WTC11 (cell line): ENCODE measurements at regions not wholly inside any gene's neighbourhood (a gene's known extent, or its start where the extent isn't known, plus 50 kb on each side); places are given as distances from the start of the nearest gene placed in this dataset.

Experiments used
- ATAC-seq: fragments of 200-7000 bp; cut with Tn5 transposase; 2 replicates; pipeline ENCODE4 v1.10.0; 2021; ENCODE audit warnings: mild to moderate bottlenecking, moderate library complexity
- CTCF ChIA-PET: fragments of 300-600 bp; sonication (Branson Sonifier 250); formaldehyde crosslinking; loops from one replicate; lab custom pipeline; 2021; ENCODE audit warnings: antibody characterized with exemption; lab: Charles Lee
- POLR2A ChIA-PET: fragments of 350-600 bp; sonication (Branson Sonifier 250); formaldehyde crosslinking; loops from one replicate; lab custom pipeline; 2021; ENCODE audit warnings: antibody characterized with exemption; lab: Charles Lee
- DNase-seq: peaks from one replicate; pipeline ENCODE4 v3.0.0; 2021; ENCODE audit warnings: low spot score
- H3K27ac Mint-ChIP-seq: 2 replicates; pipeline ENCODE4 v1.8.0; 2021; ENCODE audit warnings: mixed read lengths
- H3K27me3 Mint-ChIP-seq: 2 replicates; pipeline ENCODE4 v1.8.0; 2021; ENCODE audit warnings: low read depth, mild to moderate bottlenecking, moderate library complexity, mixed read lengths
- H3K36me3 Mint-ChIP-seq: 2 replicates; pipeline ENCODE4 v1.8.0; 2021; ENCODE audit warnings: mixed read lengths
- H3K4me1 Mint-ChIP-seq: 2 replicates; pipeline ENCODE4 v1.8.0; 2022; ENCODE audit warnings: mixed read lengths
- H3K4me3 Mint-ChIP-seq: 2 replicates; pipeline ENCODE4 v1.8.0; 2021; ENCODE audit warnings: mild to moderate bottlenecking, moderate library complexity, mixed read lengths
- H3K9me3 Mint-ChIP-seq: 2 replicates; pipeline ENCODE4 v1.8.0; 2021; ENCODE audit warnings: mixed read lengths
- CBFB ChIP-seq: sonication (generic); formaldehyde crosslinking; IDR thresholded peaks from 2 replicates; pipeline ENCODE4 v1.8.1; 2022; ENCODE audit warnings: mild to moderate bottlenecking, low read depth, missing genetic modification reagents
- CREB1 ChIP-seq: sonication (generic); formaldehyde crosslinking; IDR thresholded peaks from 2 replicates; pipeline ENCODE4 v1.8.0; 2023; ENCODE audit warnings: mild to moderate bottlenecking, missing genetic modification reagents
- ELF4 ChIP-seq: sonication (generic); formaldehyde crosslinking; IDR thresholded peaks from 2 replicates; pipeline ENCODE4 v1.8.1; 2022; ENCODE audit warnings: low read depth, mild to moderate bottlenecking, moderate library complexity, missing genetic modification reagents
- EMX1 ChIP-seq: fragments of 250-450 bp; sonication (Bioruptor Pico); IDR thresholded peaks from 2 replicates; pipeline ENCODE4 v1.8.0; 2021; ENCODE audit warnings: mild to moderate bottlenecking
- FOXP1 ChIP-seq: sonication (generic); formaldehyde crosslinking; IDR thresholded peaks from 2 replicates; pipeline ENCODE4 v1.8.0; 2022; ENCODE audit warnings: missing genetic modification reagents, mild to moderate bottlenecking, moderate library complexity, borderline replicate concordance
- GABPB1 ChIP-seq: sonication (generic); formaldehyde crosslinking; IDR thresholded peaks from 2 replicates; pipeline ENCODE4 v1.8.1; 2023; ENCODE audit warnings: mild to moderate bottlenecking, missing genetic modification reagents
- NFE2L1 ChIP-seq: sonication (generic); formaldehyde crosslinking; IDR thresholded peaks from 2 replicates; pipeline ENCODE4 v1.8.1; 2023; ENCODE audit warnings: missing genetic modification reagents
- NFYB ChIP-seq: sonication (generic); formaldehyde crosslinking; conservative IDR thresholded peaks from 2 replicates; pipeline ENCODE4 v1.8.0; 2022; ENCODE audit warnings: low read depth, missing genetic modification reagents
- NR1H2 ChIP-seq: sonication (generic); formaldehyde crosslinking; IDR thresholded peaks from 2 replicates; pipeline ENCODE4 v1.9.0; 2021; ENCODE audit warnings: mild to moderate bottlenecking, moderate library complexity, missing genetic modification reagents
- NR3C1 ChIP-seq: sonication (generic); formaldehyde crosslinking; conservative IDR thresholded peaks from 2 replicates; pipeline ENCODE4 v1.8.1; 2023; ENCODE audit warnings: low read depth, mild to moderate bottlenecking, missing genetic modification reagents
- SP1 ChIP-seq: sonication (generic); formaldehyde crosslinking; conservative IDR thresholded peaks from 2 replicates; pipeline ENCODE4 v1.8.1; 2022; ENCODE audit warnings: missing genetic modification reagents
- ZNF263 ChIP-seq: sonication (generic); formaldehyde crosslinking; IDR thresholded peaks from 2 replicates; pipeline ENCODE4 v1.8.1; 2022; ENCODE audit warnings: low read depth, mild to moderate bottlenecking, moderate library complexity, missing genetic modification reagents
- TF ChIP-seq, protein P1 (sequence below): sonication (generic); formaldehyde crosslinking; IDR thresholded peaks from 2 replicates; pipeline ENCODE4 v1.8.1; 2022; ENCODE audit warnings: low read depth, mild to moderate bottlenecking, moderate library complexity, missing genetic modification reagents, borderline replicate concordance
- TF ChIP-seq, protein P2 (sequence below): sonication (generic); formaldehyde crosslinking; conservative IDR thresholded peaks from 2 replicates; pipeline ENCODE4 v1.8.1; 2022; ENCODE audit warnings: mild to moderate bottlenecking, missing genetic modification reagents
- TF ChIP-seq, protein P3 (sequence below): fragments of 250-450 bp; sonication (Bioruptor Pico); IDR thresholded peaks from 2 replicates; pipeline ENCODE4 v2.1.2; 2022; ENCODE audit warnings: mild to moderate bottlenecking, moderate library complexity
- TF ChIP-seq, protein P4 (sequence below): sonication (generic); formaldehyde crosslinking; IDR thresholded peaks from 2 replicates; pipeline ENCODE4 v1.8.0; 2022; ENCODE audit warnings: mild to moderate bottlenecking, missing genetic modification reagents
- TF ChIP-seq, protein P5 (sequence below): sonication (generic); formaldehyde crosslinking; IDR thresholded peaks from 2 replicates; pipeline ENCODE4 v1.8.1; 2023; ENCODE audit warnings: mild to moderate bottlenecking, missing genetic modification reagents, moderate library complexity
- TF ChIP-seq, protein P6 (sequence below): sonication (generic); formaldehyde crosslinking; IDR thresholded peaks from 2 replicates; pipeline ENCODE4 v1.8.0; 2023; ENCODE audit warnings: missing genetic modification reagents
- TF ChIP-seq, protein P7 (sequence below): sonication (generic); formaldehyde crosslinking; IDR thresholded peaks from 2 replicates; pipeline ENCODE4 v1.8.1; 2022; ENCODE audit warnings: mild to moderate bottlenecking, moderate library complexity, missing genetic modification reagents
- TF ChIP-seq, protein P8 (sequence below): sonication (generic); formaldehyde crosslinking; IDR thresholded peaks from 2 replicates; pipeline ENCODE4 v1.8.0; 2023; ENCODE audit warnings: missing genetic modification reagents, mild to moderate bottlenecking, borderline replicate concordance
- TF ChIP-seq, protein P9 (sequence below): sonication (generic); formaldehyde crosslinking; IDR thresholded peaks from 2 replicates; pipeline ENCODE4 v1.8.1; 2023; ENCODE audit warnings: mild to moderate bottlenecking, missing genetic modification reagents

DNA sequence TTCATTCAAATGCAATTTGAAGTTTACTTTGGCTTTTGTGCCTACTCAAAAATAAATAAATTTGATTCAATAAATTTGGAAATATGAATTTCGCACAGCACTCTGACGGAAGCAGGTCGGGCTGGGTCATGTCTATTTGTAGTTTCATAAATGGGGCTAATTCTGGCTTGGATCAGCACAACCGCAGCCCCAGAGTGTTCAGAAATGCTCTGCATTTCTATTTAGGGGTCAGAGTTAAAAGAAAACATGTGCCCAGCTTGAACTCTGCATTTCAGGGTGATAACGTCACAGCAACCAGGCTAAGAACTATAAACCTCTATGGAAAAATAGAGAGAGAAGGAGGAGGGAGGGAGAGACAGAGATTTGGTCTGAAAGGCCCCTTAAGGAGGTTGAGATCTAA lies 480.9 kb upstream of the NOX3 start:
- DNase-seq (no peak), ATAC-seq (no peak)
- H3K27ac Mint-ChIP-seq, result no peak overlapping the region
- H3K27me3 Mint-ChIP-seq, result no peaks in the 10 kb centered on the region
- H3K36me3 Mint-ChIP-seq, result no peaks in the 10 kb centered on the region
- no peak overlapping the region for H3K4me3 Mint-ChIP-seq
- peaks cover 30% of the 10 kb centered on the region for H3K4me1 Mint-ChIP-seq
- CTCF ChIA-PET, result no interaction called here
- no peak for TF ChIP-seq NR1H2 (CRISPR knock-in tag)
- no peak for TF ChIP-seq NFYB
- TF ChIP-seq EMX1 (CRISPR knock-in tag), result no peak
- no peak for TF ChIP-seq ZNF263 (CRISPR knock-in tag)
- no peak for TF ChIP-seq NR3C1 (CRISPR knock-in tag)
- no peak for TF ChIP-seq CREB1
- TF ChIP-seq, protein P1, sequence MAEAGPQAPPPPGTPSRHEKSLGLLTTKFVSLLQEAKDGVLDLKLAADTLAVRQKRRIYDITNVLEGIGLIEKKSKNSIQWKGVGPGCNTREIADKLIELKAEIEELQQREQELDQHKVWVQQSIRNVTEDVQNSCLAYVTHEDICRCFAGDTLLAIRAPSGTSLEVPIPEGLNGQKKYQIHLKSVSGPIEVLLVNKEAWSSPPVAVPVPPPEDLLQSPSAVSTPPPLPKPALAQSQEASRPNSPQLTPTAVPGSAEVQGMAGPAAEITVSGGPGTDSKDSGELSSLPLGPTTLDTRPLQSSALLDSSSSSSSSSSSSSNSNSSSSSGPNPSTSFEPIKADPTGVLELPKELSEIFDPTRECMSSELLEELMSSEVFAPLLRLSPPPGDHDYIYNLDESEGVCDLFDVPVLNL, result no peak
- TF ChIP-seq ELF4 (CRISPR knock-in tag), result no peak
- TF ChIP-seq SP1 (CRISPR knock-in tag), result no peak
- TF ChIP-seq, protein P2, sequence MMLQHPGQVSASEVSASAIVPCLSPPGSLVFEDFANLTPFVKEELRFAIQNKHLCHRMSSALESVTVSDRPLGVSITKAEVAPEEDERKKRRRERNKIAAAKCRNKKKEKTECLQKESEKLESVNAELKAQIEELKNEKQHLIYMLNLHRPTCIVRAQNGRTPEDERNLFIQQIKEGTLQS (CRISPR knock-in tag), result no peak
- TF ChIP-seq, protein P3, sequence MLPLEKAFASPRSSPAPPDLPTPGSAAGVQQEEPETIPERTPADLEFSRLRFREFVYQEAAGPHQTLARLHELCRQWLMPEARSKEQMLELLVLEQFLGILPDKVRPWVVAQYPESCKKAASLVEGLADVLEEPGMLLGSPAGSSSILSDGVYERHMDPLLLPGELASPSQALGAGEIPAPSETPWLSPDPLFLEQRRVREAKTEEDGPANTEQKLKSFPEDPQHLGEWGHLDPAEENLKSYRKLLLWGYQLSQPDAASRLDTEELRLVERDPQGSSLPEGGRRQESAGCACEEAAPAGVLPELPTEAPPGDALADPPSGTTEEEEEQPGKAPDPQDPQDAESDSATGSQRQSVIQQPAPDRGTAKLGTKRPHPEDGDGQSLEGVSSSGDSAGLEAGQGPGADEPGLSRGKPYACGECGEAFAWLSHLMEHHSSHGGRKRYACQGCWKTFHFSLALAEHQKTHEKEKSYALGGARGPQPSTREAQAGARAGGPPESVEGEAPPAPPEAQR, result no peak
- no peak for TF ChIP-seq CBFB (CRISPR knock-in tag)
- TF ChIP-seq, protein P4, sequence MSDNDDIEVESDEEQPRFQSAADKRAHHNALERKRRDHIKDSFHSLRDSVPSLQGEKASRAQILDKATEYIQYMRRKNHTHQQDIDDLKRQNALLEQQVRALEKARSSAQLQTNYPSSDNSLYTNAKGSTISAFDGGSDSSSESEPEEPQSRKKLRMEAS (CRISPR knock-in tag), result no peak
- no peak for TF ChIP-seq NFE2L1
- TF ChIP-seq, all 79 proteins: peak for 0
- POLR2A ChIA-PET, result no interaction called here
- H3K9me3 Mint-ChIP-seq, result no peaks in the 10 kb centered on the region

DNA sequence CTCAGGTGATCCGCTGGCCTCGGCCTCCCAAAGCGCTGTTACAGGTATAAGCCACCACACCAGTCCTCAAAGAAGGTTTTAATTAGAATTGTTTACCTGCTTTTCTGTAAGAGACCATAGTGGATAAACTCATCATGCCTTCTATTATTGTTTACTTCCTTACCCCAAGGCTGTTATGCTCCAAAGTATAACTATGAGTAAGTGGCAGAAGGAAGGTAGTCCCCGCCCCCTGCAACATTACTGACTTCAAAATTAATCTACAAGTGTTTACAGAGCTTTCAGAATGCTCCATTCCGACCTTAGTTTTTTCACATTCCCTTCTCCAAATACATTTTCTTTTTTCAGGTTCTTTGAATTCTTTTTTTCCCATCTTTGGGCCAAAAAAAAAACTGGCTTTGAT lies 480.5 kb upstream of the NOX3 start:
- DNase-seq (no peak), ATAC-seq (no peak)
- Mint-ChIP-seq H3K27ac (no peak overlapping the region), H3K4me1 (peaks cover 30% of the 10 kb centered on the region), H3K4me3 (no peak overlapping the region), H3K36me3 (no peaks in the 10 kb centered on the region), H3K9me3 (no peaks in the 10 kb centered on the region), H3K27me3 (no peaks in the 10 kb centered on the region)
- POLR2A ChIA-PET, result interaction anchor here (0.7 kb wide), 1 partner anchor 1950 kb away, joined by 8 read pairs; no protein-coding TSS in a partner anchor
- CTCF ChIA-PET, result no interaction called here
- TF ChIP-seq, protein P5, sequence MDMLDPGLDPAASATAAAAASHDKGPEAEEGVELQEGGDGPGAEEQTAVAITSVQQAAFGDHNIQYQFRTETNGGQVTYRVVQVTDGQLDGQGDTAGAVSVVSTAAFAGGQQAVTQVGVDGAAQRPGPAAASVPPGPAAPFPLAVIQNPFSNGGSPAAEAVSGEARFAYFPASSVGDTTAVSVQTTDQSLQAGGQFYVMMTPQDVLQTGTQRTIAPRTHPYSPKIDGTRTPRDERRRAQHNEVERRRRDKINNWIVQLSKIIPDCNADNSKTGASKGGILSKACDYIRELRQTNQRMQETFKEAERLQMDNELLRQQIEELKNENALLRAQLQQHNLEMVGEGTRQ (CRISPR knock-in tag), result no peak
- TF ChIP-seq, protein P6, sequence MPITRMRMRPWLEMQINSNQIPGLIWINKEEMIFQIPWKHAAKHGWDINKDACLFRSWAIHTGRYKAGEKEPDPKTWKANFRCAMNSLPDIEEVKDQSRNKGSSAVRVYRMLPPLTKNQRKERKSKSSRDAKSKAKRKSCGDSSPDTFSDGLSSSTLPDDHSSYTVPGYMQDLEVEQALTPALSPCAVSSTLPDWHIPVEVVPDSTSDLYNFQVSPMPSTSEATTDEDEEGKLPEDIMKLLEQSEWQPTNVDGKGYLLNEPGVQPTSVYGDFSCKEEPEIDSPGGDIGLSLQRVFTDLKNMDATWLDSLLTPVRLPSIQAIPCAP (CRISPR knock-in tag), result no peak
- TF ChIP-seq ZNF263 (CRISPR knock-in tag) (no peak), FOXP1 (CRISPR knock-in tag) (no peak), NFE2L1 (no peak), GABPB1 (CRISPR knock-in tag) (no peak), ELF4 (CRISPR knock-in tag) (no peak)
- TF ChIP-seq, protein P7, sequence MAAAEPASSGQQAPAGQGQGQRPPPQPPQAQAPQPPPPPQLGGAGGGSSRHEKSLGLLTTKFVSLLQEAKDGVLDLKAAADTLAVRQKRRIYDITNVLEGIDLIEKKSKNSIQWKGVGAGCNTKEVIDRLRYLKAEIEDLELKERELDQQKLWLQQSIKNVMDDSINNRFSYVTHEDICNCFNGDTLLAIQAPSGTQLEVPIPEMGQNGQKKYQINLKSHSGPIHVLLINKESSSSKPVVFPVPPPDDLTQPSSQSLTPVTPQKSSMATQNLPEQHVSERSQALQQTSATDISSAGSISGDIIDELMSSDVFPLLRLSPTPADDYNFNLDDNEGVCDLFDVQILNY (CRISPR knock-in tag), result no peak
- TF ChIP-seq, protein P8, sequence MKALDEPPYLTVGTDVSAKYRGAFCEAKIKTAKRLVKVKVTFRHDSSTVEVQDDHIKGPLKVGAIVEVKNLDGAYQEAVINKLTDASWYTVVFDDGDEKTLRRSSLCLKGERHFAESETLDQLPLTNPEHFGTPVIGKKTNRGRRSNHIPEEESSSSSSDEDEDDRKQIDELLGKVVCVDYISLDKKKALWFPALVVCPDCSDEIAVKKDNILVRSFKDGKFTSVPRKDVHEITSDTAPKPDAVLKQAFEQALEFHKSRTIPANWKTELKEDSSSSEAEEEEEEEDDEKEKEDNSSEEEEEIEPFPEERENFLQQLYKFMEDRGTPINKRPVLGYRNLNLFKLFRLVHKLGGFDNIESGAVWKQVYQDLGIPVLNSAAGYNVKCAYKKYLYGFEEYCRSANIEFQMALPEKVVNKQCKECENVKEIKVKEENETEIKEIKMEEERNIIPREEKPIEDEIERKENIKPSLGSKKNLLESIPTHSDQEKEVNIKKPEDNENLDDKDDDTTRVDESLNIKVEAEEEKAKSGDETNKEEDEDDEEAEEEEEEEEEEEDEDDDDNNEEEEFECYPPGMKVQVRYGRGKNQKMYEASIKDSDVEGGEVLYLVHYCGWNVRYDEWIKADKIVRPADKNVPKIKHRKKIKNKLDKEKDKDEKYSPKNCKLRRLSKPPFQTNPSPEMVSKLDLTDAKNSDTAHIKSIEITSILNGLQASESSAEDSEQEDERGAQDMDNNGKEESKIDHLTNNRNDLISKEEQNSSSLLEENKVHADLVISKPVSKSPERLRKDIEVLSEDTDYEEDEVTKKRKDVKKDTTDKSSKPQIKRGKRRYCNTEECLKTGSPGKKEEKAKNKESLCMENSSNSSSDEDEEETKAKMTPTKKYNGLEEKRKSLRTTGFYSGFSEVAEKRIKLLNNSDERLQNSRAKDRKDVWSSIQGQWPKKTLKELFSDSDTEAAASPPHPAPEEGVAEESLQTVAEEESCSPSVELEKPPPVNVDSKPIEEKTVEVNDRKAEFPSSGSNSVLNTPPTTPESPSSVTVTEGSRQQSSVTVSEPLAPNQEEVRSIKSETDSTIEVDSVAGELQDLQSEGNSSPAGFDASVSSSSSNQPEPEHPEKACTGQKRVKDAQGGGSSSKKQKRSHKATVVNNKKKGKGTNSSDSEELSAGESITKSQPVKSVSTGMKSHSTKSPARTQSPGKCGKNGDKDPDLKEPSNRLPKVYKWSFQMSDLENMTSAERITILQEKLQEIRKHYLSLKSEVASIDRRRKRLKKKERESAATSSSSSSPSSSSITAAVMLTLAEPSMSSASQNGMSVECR (CRISPR knock-in tag), result no peak
- TF ChIP-seq, protein P9, sequence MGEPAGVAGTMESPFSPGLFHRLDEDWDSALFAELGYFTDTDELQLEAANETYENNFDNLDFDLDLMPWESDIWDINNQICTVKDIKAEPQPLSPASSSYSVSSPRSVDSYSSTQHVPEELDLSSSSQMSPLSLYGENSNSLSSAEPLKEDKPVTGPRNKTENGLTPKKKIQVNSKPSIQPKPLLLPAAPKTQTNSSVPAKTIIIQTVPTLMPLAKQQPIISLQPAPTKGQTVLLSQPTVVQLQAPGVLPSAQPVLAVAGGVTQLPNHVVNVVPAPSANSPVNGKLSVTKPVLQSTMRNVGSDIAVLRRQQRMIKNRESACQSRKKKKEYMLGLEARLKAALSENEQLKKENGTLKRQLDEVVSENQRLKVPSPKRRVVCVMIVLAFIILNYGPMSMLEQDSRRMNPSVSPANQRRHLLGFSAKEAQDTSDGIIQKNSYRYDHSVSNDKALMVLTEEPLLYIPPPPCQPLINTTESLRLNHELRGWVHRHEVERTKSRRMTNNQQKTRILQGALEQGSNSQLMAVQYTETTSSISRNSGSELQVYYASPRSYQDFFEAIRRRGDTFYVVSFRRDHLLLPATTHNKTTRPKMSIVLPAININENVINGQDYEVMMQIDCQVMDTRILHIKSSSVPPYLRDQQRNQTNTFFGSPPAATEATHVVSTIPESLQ (CRISPR knock-in tag), result no peak
